HEK293 (cell line): ENCODE measurements at regions not wholly inside any gene's neighbourhood (a gene's known extent, or its start where the extent isn't known, plus 50 kb on each side); places are given as distances from the start of the nearest gene placed in this dataset.

ENCODE experiments used
- CTCF ChIP-seq: fragments of 450-650 bp; formaldehyde crosslinking; IDR thresholded peaks from 2 replicates; pipeline ENCODE4 v1.5.1; 2016; ENCODE audit warnings: missing biosample characterization, missing genetic modification characterization
- ZBTB20 ChIP-seq: fragments of 450-650 bp; formaldehyde crosslinking; IDR thresholded peaks from 2 replicates; pipeline ENCODE4 v1.5.1; 2016; ENCODE audit warnings: missing biosample characterization, missing genetic modification characterization
- ZNF121 ChIP-seq: fragments of 450-650 bp; formaldehyde crosslinking; IDR thresholded peaks from 2 replicates; pipeline ENCODE4 v1.5.1; 2016; ENCODE audit warnings: missing biosample characterization, missing genetic modification characterization
- ZNF155 ChIP-seq: fragments of 450-650 bp; formaldehyde crosslinking; IDR thresholded peaks from 2 replicates; pipeline ENCODE4 v1.5.1; 2016; ENCODE audit warnings: missing biosample characterization, missing genetic modification characterization
- ZNF416 ChIP-seq: fragments of 450-650 bp; formaldehyde crosslinking; IDR thresholded peaks from 2 replicates; pipeline ENCODE4 v1.5.1; 2016; ENCODE audit warnings: missing biosample characterization, missing genetic modification characterization
- ZNF776 ChIP-seq: fragments of 450-650 bp; formaldehyde crosslinking; IDR thresholded peaks from 2 replicates; pipeline ENCODE4 v1.5.0; 2017; ENCODE audit warnings: missing biosample characterization, missing genetic modification characterization, borderline replicate concordance
- ZSCAN23 ChIP-seq: fragments of 450-650 bp; formaldehyde crosslinking; IDR thresholded peaks from 2 replicates; pipeline ENCODE4 v1.5.1; 2016; ENCODE audit warnings: missing biosample characterization, missing genetic modification characterization

- TF ChIP-seq ZNF416 (tag by site-specific recombination), result no peak
- TF ChIP-seq ZSCAN23 (tag by site-specific recombination), result no peak
- no peak for TF ChIP-seq CTCF (tag by site-specific recombination)
- no peak for TF ChIP-seq ZNF776 (tag by site-specific recombination)
- no peak for TF ChIP-seq ZBTB20
- TF ChIP-seq ZNF155 (tag by site-specific recombination), result no peak
- TF ChIP-seq ZNF121 (tag by site-specific recombination), result no peak
Measured at GRCh38 chr1:169025412-169025811, 81.1 kb upstream of the ATP1B1 start.
